Hematopoietic multipotent progenitor cell treated with erythropoietin and hydrocortisone succinate and interleukin-3 and kit ligand, for 15 days (in vitro differentiated cells): ENCODE measurements at regions not wholly inside any gene's neighbourhood (a gene's known extent, or its start where the extent isn't known, plus 50 kb on each side); places are given as distances from the start of the nearest gene placed in this dataset.

Source experiments
- DNase-seq: peaks from one replicate; pipeline ENCODE4 v3.0.0-alpha.2; 2015; ENCODE audit warnings: low spot score

DNA sequence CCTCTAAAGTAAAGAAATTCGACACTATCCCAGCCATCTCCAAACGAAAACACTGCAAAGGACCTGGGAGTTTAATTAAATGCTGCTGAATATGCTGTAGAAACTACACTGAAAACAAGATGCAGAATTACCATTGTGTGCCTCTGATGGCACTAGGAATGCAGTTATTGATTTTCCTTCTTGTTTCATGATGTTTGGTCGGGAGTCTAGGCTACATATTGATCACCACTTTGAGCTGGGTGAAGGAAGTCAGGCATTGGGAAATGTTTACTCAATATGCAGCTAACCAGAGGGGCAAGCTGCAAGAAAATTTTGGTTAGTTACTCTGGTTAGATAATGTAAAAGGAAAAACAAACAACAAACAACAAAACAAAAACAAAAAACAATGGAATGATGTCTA is 650.7 kb upstream of the GALNTL6 start:
- DNase-seq: no peak

DNA sequence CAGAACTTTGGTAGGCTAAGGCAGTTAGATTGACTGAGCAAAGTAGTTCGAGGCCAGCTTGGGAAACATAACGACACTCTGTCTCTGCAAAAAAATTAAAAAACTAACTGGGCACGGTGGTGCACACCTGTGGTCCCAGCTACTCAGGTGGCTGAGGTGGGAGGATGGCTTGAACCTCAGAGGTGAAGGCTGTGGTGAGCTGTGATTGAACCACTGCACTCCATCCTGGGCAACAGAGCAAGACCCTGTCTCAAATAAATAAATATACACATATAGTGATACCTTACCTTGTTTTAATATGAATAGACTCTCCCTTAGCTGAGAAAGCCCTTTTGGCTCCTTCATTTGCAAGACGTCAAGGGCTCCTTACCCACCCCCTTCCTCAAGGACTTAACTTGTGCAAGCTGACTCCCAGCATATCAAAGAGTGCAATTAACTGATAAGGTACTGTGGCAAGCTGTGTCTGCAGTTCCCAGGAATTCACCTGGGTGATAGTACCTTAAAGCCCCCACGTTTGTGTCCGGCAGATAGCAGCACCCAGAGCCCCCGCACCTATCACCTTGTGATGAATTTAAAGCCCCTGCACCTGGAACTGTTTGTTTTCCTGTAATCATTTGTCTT is 655.6 kb upstream of the GALNTL6 start:
- no peak for DNase-seq

DNA sequence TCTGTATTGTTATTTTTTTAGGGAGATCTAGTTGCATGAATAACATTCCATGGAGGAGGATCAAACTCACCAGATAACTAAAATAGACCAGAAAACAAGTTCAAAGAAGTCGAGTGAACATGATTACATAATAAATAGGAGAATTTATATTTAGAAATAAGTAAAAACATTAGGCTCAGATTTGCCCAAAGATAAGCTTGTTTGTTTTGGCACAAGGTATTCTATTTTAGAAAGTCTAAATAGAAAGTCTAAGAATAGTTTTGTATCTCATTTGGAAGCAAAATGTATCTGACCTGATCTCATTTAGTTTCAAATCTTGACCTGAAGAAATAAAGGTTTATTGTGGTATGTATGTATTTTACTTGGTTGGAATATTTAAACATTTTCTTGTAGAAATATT is 670.6 kb upstream of the GALNTL6 start:
- no peak for DNase-seq

DNA sequence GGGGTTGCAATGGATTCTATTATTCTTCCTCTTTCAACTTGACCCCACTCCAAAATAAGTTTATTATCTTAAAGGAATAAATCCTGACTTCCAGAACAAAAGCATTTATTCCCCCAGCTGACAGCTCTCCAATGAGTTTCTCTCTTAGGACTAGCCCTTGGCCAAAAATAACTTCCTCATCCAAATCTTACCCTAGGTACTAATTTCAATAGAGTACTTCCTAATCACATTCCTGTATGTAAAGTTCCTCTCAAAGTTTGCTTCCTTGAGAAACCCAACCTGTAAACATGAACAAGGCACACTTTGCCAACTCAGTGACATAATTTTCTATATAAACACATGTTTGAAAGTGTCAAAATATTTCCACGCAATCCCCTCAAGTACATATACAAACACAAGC is 671.2 kb upstream of the GALNTL6 start:
- no peak for DNase-seq

DNA sequence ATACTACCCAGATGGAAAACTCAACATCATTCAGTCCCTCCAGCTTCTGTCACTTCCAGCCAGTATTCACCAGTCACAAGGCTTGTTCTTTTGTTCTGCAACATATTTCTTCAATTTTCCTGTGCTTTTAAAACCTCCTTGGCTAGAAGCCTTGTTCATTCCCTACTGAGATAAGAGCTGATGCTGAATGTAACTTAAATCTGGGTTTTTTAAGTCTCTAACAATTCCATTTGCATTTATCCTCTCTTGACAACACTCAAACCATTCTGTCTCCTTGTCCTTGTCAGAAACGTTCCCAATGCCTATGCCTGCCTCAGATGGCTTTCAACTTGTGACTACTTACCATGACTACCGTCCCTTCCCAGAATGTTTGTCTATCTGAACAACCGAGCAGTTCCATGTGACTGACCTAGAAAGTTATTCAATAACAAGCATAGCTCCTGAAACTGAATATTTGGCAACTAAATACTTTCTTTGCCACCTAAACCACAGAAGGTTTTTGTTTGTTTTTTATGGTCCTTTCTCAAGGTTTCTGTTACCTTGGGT is 682.9 kb upstream of the GALNTL6 start:
- DNase-seq: no peak

DNA sequence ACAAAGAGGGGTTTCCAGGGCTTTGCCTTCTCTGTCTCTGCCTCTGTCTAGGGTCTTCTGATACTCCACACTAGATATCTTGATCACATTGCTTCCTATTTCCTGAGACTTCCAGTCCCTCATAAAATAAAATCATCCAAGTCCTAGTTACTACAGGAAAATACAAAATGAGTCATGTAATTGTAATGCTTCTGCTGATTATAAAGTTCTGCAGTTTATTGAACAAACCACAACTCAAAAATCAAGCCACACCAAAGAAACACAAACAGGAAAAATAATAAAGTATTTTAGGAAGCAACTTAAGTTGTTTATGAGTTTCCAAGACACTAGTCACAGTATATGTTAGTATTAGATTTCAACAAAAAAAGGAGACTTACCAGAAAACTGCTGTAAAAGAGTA is 695.1 kb upstream of the GALNTL6 start:
- no peak for DNase-seq

DNA sequence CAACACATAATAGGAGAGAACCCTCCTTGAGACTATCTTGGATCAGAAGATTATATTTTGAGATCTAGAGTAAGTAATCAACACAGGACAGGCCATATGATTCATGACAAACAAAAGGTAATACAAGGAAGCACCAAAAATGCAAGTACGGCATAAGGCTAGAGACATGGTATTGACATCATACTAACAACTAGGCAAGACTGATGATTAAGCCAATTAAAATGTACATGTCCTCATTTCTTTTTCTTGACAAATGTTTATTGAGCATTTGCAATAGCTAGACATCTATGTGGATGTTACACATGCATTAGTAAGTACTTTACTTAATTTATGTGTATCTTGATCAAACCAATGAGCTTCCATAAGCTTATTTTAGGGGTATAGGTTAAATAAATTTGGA is 695.7 kb upstream of the GALNTL6 start:
- DNase-seq: no peak

DNA sequence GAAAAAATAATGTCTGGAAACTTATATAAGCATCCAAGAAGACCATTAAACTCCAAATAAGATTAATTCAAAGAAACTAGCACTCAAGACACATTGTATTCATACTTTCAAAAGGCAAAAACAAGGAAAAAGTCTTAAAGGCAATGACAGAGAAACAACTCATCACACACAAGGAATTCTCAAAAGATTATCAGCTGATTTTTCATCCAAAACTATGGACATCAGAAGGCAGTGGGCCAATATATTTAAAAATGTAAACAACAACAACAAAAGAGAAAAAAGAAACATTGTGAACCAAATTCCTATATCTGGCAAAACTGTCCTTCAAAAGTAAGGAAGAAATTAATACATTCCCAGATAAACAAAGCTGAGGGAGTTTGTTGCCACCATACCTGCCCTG is 711.4 kb upstream of the GALNTL6 start:
- no peak for DNase-seq

DNA sequence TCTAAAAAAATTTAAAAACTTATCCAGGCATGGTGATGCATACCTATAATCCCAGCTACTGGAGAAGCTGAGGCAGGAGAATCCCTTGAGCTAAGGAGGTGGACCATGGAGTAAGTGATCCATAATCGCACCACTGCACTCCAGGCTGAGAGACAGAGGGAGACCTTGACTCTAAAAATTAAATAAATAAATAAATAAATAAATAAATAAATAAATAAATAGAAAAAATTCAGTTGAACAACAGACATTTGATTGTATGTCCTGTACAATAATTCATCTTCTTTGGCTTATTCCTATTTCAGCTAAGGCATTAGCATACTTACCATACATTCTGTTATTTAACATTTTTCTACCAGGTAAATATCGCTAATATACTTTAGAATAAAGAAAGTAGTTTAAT is 726.1 kb upstream of the GALNTL6 start:
- DNase-seq: no peak

DNA sequence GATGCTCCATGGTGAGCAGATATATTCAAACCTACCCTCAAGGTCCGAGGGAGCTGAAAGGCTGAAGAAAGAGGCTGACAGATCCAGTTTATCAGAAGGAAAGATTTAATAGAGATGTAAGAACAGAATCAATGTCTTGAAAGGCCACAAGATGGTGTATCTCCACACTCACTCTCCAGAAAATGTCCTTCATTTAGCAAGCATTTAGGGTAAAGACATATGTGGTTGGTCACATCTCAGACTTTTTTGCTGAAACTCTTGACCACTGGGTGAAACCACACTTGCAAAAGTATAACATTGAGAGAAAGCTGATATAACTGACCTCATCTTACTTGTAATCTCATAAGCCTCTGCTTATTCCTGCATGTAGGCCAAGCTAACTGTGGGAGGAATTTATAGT is 745.8 kb upstream of the GALNTL6 start:
- no peak for DNase-seq

DNA sequence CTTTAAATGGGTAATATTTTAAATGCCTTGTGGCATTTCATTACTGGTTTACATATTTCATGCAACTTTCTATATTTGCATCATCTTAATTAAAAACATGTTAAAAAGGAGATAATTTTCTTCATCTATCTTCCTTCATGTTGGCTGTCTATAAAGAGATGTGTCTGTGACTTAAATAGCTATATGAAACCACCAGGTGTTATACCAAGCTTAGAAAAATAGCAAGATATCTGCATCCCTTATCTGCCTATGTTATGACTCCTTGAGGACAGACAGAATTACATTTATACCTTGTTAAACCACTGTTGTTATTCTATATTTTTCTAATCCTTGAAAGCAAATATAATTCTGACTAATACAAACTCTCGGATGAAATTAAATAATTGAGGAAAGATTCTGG is 763.8 kb upstream of the GALNTL6 start:
- DNase-seq: no peak

DNA sequence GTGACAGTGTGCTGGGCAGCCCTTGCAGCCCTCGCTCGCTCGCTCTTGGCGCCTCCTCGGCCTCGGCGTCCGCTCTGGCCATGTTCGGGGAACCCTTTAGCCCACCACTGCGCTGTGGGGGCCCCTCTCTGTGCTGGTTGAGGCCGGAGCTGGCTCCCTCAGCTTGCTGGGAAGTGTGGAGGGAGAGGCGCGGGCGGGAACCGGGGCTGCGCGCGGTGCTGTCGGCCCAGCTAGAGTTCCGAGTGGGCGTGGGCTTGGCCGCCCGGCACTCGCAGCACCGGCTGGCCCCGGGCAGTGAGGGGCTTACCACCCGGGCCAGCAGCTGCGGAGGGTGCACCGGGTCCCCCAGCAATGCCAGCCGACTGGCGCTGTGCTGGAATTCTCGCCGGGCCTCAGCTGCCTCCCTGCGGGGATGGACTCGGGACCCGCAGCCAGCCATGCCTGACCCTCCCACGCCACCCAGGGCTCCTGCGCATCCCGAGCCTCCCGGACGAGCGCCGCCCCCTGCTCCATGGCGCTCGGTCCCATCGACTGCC is 770.1 kb upstream of the GALNTL6 start:
- DNase-seq: no peak

DNA sequence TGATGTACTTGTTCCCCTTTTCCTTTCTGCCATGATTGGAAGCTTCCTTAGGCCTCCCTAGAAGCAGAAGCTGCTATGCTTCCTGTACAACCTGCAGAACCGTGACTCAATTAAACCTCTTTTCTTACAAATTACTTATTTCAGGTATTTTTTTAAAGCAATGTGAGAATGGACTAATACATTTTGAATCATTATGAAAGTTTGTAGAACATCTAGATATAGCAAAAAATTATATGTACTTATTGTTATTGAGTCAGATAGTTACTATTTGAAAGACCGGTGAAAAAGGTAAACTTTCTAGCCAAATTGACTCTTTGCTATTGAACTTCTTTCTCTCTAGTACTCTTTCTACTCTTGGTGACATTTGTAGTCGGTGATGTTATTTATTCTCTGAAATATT is 777.3 kb upstream of the GALNTL6 start:
- no peak for DNase-seq

DNA sequence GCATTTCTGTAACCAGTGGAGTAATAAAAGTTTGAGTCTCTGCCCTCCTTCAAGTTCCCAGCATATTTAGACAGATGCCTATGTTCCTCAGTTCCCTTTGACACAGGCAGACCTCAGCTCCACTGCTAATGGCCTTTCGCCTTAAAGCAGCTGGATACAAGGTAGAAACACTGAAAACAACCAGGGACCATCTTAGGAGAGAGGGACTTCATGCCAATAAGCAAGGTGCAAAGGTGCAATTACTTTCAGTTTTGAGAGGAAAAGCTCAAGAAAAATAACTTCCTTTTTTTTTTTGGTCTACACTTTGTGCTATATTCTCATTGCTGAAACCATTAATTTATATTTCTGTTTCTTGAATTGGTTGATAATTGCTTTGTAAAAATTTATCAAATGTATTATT is 781.9 kb upstream of the GALNTL6 start:
- no peak for DNase-seq

DNA sequence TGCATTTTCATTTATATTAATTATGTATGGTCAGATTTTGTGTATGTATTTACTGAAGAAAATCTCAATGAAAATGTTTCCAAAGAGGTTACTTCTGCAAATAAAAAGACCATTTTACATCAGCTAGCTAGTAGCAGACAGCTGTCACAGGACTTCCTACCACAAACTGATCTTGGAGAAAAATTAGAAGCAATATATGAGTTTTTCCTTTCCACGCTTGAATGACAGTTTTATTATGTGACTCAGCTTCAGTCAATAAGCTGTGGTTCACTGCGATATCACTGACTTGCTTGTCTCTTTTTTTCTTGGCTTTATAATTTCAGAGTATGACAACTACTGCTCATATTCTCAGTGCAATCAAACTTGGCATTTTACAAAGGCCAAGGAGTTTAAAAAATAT is 787.4 kb upstream of the GALNTL6 start:
- DNase-seq: no peak

DNA sequence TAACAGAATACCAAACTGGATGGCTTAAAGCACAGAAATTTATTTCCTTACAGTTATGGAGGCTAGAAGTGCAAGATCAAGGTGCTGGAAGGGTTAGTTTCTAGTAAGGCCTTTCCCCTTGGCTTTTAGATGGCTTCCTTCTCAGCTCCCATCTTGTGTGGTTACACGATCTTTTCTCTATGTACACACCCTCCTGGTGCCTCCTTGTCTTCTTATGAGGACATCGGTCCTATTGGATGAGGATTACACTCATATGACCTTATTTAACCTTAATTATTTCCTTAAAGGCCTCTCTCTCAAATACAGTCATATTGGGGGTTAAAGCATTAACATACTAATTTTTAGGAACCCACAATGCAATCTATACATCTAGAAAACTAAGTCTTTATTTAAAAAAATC is 787.9 kb upstream of the GALNTL6 start:
- DNase-seq: no peak

DNA sequence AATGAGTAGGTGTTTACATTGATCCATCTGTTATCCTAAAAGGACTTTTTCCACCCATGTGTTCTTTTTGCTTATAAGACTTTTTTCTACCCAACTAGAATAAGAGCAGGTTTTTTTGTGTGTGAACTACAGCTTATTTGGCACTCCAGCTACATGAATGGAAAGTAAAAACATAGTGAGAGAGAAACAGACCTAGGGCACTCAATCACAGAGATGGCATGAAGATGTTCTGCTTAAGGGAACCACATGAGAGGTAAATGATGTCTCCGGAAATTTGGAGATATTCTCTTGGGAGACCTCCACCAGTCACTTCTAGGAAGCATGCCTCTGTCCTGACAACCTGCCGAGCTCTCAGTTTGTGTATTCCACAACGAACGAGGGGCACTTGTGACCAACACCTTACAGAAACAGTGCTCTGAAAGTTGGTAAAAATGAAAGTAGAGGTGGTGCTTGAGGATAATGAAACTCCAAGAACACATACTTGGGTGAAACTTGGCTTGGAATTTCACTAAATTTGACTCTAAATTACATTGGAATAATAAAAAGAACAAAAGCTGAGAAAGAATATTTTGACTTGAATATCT is 788.4 kb upstream of the GALNTL6 start:
- no peak for DNase-seq

DNA sequence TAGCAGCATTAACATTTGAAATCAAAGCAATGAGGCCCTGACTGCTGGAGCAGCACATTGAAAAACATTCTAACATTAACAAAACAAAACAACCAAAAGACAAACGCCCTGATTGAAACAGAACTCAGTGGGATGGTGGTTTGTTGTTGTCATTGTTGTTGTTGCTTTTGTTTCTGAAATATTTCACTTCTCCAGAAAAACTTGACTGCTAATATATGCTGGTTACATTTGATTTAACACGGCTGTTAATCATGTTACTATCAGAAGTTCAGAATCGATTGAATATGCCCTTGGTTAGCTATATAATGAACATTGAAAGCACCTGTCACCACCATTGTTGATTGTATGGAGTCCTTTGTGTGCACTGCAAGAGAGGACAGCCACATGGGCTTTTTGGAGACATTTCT is 790.4 kb upstream of the GALNTL6 start:
- DNase-seq: no peak

DNA sequence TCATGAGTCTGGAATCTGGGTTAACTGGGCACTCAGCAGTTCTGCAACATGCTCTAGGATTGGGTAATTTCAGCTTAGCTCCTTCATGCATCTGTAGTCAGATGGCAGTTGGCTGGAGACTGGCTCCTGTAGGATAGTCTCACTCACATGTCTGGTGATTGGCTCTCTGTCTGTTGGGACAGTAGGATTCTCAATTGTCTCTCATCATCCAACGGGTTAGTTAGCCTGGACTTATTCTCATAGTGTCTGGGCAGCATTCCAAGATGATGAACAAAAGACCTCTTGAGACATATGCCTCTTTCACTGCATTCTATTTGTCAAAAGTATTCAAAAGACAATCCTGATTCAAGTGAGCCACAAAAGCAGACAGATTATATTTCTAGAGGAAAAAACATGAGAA is 795.6 kb upstream of the GALNTL6 start:
- no peak for DNase-seq

DNA sequence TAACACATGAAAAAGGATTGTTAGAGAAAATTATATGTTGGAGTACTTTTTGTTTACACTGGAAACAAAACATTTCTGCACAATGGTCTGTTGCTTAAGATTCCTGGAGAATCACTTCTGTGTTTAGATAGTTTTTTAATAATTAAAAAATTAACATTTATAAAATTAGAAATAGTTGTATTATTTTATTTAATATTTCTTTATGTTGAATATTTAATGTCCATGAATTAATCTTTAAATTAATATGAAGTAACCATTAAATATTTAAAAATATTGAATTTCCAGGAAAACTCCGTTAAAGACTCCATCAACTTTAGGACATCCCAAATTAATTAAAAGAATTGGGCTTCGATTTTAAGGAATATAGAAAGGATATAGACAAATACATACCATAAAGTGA is 797.1 kb upstream of the GALNTL6 start:
- DNase-seq: no peak

DNA sequence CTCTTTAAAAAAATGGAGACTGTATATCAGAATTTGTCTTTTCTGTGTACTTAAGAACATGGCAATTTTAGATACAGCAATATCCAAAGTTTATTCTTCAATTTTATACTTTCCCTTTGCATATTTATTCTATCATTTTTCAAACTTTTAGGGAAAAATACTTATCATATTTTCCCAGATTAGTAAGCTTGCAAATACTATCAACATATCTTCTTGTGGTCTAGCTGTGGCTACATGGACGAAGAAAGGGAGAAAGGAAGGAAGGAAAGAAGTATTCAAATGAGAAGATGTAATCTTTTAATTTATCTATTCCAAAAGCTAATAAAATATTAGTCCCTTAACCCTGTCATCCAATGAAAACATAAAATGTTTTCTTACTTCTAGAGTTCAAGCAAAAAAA is 797.8 kb upstream of the GALNTL6 start:
- DNase-seq: no peak

DNA sequence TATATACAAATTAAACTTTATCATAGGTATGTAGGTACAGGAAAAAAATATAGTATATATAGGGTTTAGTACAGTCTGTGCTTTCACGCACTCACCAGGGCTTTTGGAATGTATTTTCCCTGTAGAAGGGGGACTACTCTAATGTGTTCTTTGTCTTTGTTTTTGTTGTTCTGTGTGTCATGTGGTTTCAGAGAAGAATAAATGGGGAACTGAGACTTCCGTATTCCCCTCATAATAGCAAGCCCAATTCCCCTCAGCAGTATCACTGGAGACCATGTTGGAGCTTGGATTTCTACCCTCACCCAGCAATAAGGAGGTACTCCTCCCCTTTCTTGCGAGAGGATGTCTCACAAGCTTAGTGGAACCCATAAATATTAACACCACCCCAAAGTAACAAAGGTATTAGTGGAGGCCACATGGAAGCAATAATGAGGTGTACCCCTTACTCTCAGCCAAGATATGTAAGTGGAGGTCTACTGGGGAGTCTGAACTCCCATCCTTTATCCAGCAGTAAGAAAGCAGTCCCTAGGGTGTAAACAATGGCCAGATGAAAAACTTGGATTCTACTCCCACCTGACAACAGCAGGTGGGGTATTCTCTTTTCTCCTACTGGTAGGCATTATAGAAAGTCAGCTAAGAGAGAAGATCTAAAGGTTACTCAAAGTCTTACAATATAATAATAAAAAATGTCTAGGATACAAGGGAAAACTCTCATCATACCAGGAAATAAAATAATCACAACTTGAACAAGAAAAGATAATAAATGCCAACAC is 805.4 kb upstream of the GALNTL6 start:
- DNase-seq: no peak

DNA sequence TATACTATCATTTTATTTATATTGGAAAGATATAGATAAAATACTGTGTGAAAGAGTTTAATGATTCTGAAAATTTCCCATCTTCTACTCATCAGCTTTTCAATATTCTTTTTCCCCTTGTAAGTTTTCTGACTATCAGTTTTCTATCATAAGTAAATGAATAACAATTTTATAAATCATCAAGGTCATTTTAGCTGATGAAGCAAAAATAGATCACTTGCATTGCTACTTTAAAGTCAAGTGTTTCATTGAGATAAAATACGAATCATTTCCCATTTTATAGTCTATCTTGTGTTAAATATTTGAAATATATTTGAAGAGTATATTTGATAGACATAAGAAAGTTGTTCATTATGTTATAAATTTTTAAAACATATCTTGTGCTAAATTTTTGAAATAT is 811.0 kb upstream of the GALNTL6 start:
- no peak for DNase-seq
